Heart left ventricle (tissue), 13 donors: ENCODE measurements at regions not wholly inside any gene's neighbourhood (a gene's known extent, or its start where the extent isn't known, plus 50 kb on each side); places are given as distances from the start of the nearest gene placed in this dataset.

ENCODE experiments used
- POLR2A ChIP-seq, 2 donors: fragments of 450-650 bp; IDR thresholded peaks; one replicate each; pipeline ENCODE4 v1.6.1; 2017; ENCODE audit warnings: antibody characterized with exemption in 2 of 2, mild to moderate bottlenecking in 2 of 2, moderate library complexity in 2 of 2
- TF ChIP-seq, protein P1 (sequence below), 12 donors: fragments of 200-600 bp; sonication (generic) in 4 of 12; IDR thresholded peaks; one replicate each; pipeline versions ENCODE4 v1.5.0 to v1.8.0; 2018 to 2022; ENCODE audit warnings: antibody characterized with exemption in 12 of 12, mild to moderate bottlenecking in 5 of 12
- donor health status: ischemic (EF 13 %, LVEDD 7.1; RV severe dilation, severe dysfunction).
- donor health status: DM: no; HTN: yes; CAD: no.
- donor health status: DM: no; HTN: no; CAD: no.
- donor health status: ischemic (EF 25% LVEDD 6.9; RV normal size, moderate dysfunction).
- donor health status: ischemic (EF 25% LVEDD 5.7; RV mildly dilated, moderate dysfunction).
- donor health status: ischemic (EF 35%, LVEDD 5.7; RV mildly dilated, moderate dysfunction).
- donor health status: nonischemic (EF 11% LVEDD 7.7; RV severe dilation, severe dysfunction).
- donor health status: DM: yes; HTN: yes; CAD: no.
- donor health status: PGD.
- donor health status: ischemic (EF 29% LVEDD 5.4; RV normal size, mild dysfunction).
- donor health status: nonischemic (EF 23%, LVEDD 6.1; RV moderate dilation, normal function).

DNA sequence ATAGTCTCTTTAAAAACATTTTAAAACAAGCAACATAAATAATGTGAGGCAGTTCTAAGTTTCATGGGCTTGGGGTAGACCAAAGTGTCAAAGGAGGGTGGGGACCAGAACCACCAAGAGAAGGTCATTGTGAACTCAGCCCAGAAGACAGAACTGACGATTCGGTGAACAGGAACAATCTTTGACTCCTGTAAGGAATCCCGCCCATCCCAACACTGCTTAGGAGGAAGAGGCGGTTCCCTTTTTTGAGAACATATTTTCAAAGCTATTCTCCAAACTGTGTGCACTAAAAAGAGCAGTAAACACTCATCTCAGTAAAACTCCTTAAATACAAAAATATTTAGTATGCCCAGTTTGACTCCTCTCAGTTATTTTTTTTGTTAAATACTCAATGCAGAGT lies 176.5 kb upstream of the TLE4 start:
- TF ChIP-seq, protein P1, sequence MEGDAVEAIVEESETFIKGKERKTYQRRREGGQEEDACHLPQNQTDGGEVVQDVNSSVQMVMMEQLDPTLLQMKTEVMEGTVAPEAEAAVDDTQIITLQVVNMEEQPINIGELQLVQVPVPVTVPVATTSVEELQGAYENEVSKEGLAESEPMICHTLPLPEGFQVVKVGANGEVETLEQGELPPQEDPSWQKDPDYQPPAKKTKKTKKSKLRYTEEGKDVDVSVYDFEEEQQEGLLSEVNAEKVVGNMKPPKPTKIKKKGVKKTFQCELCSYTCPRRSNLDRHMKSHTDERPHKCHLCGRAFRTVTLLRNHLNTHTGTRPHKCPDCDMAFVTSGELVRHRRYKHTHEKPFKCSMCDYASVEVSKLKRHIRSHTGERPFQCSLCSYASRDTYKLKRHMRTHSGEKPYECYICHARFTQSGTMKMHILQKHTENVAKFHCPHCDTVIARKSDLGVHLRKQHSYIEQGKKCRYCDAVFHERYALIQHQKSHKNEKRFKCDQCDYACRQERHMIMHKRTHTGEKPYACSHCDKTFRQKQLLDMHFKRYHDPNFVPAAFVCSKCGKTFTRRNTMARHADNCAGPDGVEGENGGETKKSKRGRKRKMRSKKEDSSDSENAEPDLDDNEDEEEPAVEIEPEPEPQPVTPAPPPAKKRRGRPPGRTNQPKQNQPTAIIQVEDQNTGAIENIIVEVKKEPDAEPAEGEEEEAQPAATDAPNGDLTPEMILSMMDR (IDR thresholded peaks at IDR 0.05): no peak
- TF ChIP-seq POLR2A (IDR thresholded peaks at IDR 0.05): no peak
